Stomach (tissue), 8 donors: ENCODE measurements at regions not wholly inside any gene's neighbourhood (a gene's known extent, or its start where the extent isn't known, plus 50 kb on each side); places are given as distances from the start of the nearest gene placed in this dataset.
"Not testable (repeated sequence)": the region's sequence is repeated elsewhere in the genome, so short reads cannot be mapped to it uniquely, and the experiment has no call there.

Source experiments
- DNase-seq, 2 donors: peaks; one replicate each; pipeline versions ENCODE4 v3.0.0 to v3.0.0-alpha.2; 2013 to 2019
- H3K27ac ChIP-seq, 5 donors: fragments of 200-600 bp in 4 of 5; sonication (generic) in 4 of 5; one replicate each; pipeline ENCODE4 v1.5.1; 2013 to 2019; ENCODE audit warnings: mild to moderate bottlenecking in 1 of 5, moderate library complexity in 1 of 5
- H3K27me3 ChIP-seq, 3 donors: fragments of 200-600 bp; sonication (generic); one replicate each; pipeline ENCODE4 v1.5.1; 2017 to 2019; ENCODE audit warnings: mixed run types in 1 of 3
- H3K36me3 ChIP-seq, 4 donors: fragments of 200-600 bp; sonication (generic); 1 replicate in 3 of 4; 2 replicates in 1 of 4; pipeline ENCODE4 v1.5.1; 2016 to 2019
- H3K4me1 ChIP-seq, 4 donors: fragments of 200-600 bp; sonication (generic); one replicate each; pipeline ENCODE4 v1.5.1; 2016 to 2019
- H3K4me3 ChIP-seq, 4 donors: fragments of 200-600 bp; sonication (generic) in 3 of 4; one replicate each; pipeline ENCODE4 v1.5.1; 2016 to 2019; ENCODE audit warnings: mild to moderate bottlenecking in 1 of 4
- H3K9me3 ChIP-seq, 4 donors: fragments of 200-600 bp; sonication (generic); one replicate each; pipeline ENCODE4 v1.5.1; 2016 to 2019
- WGBS, 5 donors: extraction: QIAGEN DNeasy Blood & Tissue Kit in 3 of 5; methylation state at CpG; one replicate each; pipeline versions ENCODE4 v1.1.5 to v1.1.7; 2013 to 2018; 5-methylcytosine and 5-hydroxymethylcytosine counted together
- intact Hi-C: fragments of 100-400 bp; cut with DNase I; formaldehyde crosslinking; loops from one replicate; pipeline ENCODE4 v1.15.1; 2023; ENCODE audit warnings: low total_unique reads
- donor health status: healthy with polysubstance abuse.
- donor health status: Bipolar disorder and iron deficiency.
- donor health status: healthy.

- H3K27ac ChIP-seq, H3K4me3 ChIP-seq, H3K4me1 ChIP-seq, intact Hi-C loops, DNase-seq, H3K9me3 ChIP-seq, H3K36me3 ChIP-seq, H3K27me3 ChIP-seq: not testable (repeated sequence)
- 56 to 89% (median 70%) methylated on average over 1 to 2 of the region's 5 CpGs; no CpG with 5 or more reads in 1 of the 5 donors for WGBS, 5 donors
Measured at GRCh38 chr1:149260736-149261340, 157.5 kb upstream of the NBPF9 start.

DNA sequence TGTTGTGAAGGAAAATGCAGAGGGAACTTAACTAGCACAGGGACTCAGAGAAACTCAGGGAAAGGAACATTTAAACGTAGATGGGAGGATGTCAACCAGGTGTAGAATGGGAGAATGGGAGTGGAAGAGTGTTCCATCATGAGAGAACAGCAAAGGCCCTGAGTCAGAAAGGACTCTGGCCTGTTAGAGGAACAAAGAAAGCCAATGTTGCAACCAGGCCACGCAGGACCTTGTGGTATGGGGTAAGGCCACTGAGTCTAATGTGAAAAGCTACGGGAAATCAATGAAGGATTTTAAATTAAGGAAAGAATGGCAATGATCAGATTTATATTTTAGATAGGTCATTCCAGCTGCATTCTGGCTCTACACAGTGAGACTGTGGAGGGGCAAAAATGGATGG lies 163.9 kb upstream of the NBPF9 start:
- intact Hi-C loops, H3K27ac ChIP-seq, H3K27me3 ChIP-seq, H3K4me3 ChIP-seq, DNase-seq, H3K36me3 ChIP-seq, H3K4me1 ChIP-seq, H3K9me3 ChIP-seq: not testable (repeated sequence)
- no CpG with 5 or more reads among the region's 3 CpGs for WGBS, 5 donors

DNA sequence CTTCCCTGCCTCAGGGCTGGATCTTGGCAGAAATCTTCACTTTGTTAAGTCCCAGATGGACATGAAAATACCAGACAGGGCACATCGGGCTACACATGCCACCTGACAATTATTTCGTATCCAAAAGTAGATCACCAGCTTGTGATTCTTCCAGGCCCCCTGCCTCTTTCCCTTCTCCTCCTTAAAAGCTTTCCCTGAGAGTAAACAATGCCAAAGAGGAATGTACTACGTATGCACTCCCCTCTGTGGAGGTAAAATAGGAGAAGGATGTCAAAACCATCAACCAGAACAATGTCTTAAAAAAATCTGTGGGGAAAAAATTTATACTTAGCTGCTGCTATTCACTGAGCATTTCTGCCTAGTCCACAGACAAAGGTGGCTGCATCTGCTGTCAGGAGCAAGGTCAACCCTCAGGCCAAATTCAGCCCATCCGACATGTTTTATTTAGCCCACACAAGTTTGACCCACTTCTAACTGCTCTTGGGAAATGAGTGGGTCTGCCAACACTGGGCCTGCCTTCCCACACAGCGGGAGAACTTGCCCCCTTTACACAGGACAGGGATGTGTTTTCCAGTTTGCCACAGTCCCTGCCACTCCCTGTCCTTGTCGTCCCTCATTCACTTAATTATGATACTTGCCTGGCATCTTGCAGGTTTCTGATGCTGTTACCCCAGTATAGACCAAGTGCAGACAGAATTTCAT lies 165.8 kb upstream of the NBPF9 start:
- H3K4me3 ChIP-seq, H3K4me1 ChIP-seq, DNase-seq, intact Hi-C loops, H3K9me3 ChIP-seq, H3K27ac ChIP-seq, H3K36me3 ChIP-seq, H3K27me3 ChIP-seq: not testable (repeated sequence)
- no CpG with 5 or more reads among the region's 6 CpGs for WGBS, 5 donors

DNA sequence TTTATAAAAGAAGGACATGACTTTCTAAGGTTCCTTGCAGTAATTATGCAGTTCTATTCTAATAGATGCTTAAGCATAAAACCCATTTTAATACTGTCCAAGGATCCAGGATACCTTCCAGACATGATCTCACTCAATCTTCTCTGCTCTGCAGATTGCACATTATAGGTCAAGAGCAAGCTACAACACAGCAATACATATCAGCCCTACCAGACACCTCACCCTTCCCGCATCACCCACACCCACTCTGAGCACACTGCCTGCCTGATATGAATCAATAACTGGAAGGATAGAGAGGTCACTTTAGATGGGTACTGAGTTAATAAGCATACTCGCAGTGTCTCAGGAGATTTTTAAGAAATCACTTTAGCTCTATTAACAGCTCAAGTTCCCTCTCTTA lies 166.5 kb upstream of the NBPF9 start:
- WGBS, 5 donors, result no CpG with 5 or more reads among the region's 2 CpGs
- H3K9me3 ChIP-seq, H3K27ac ChIP-seq, H3K36me3 ChIP-seq, H3K27me3 ChIP-seq, intact Hi-C loops, H3K4me3 ChIP-seq, DNase-seq, H3K4me1 ChIP-seq: not testable (repeated sequence)

GRCh38 chr1:149274493-149274892 lies 171.1 kb upstream of the NBPF9 start:
- 81 to 100% (median 95%) methylated on average over 2 of the region's 5 CpGs for WGBS, 5 donors
- H3K27ac ChIP-seq, H3K4me1 ChIP-seq, intact Hi-C loops, H3K27me3 ChIP-seq, H3K9me3 ChIP-seq, H3K4me3 ChIP-seq, DNase-seq, H3K36me3 ChIP-seq: not testable (repeated sequence)

GRCh38 chr1:149275802-149276201 lies 172.5 kb upstream of the NBPF9 start:
- intact Hi-C loops, DNase-seq, H3K27ac ChIP-seq, H3K4me1 ChIP-seq, H3K9me3 ChIP-seq, H3K4me3 ChIP-seq, H3K36me3 ChIP-seq, H3K27me3 ChIP-seq: not testable (repeated sequence)
- WGBS, 5 donors, result no CpG with 5 or more reads among the region's 6 CpGs

GRCh38 chr1:149276496-149276895 lies 173.1 kb upstream of the NBPF9 start:
- intact Hi-C loops, result not testable (repeated sequence)
- WGBS, 5 donors, result no CpG with 5 or more reads among the region's 5 CpGs

DNA sequence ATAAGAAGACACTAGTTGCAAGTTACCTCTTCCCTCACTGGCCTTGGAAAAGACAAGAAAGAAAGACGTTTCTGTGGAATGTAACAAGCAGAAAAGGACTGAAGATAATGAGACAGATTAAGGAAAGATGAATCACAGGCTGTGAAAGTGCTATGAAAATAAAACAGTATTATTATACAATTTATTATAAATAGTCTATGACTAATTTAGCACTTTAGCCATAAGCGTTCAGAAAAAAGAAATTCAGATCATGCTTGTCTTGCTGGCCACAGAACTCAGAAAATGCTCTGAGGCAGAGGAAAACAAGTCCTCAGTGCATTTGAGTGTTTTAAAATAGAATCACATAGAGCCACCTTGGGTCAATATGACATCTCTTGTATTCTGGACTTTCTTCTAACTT lies 174.8 kb upstream of the NBPF9 start:
- H3K27ac ChIP-seq, H3K27me3 ChIP-seq, DNase-seq, H3K4me3 ChIP-seq, H3K36me3 ChIP-seq, H3K9me3 ChIP-seq, H3K4me1 ChIP-seq, intact Hi-C loops: not testable (repeated sequence)
- no CpG with 5 or more reads among the region's 2 CpGs for WGBS, 5 donors

More at GRCh38 chr1:149276496-149276895, 173.1 kb upstream of the NBPF9 start:
- DNase-seq, H3K9me3 ChIP-seq, H3K27ac ChIP-seq, H3K4me1 ChIP-seq, H3K36me3 ChIP-seq, H3K27me3 ChIP-seq, H3K4me3 ChIP-seq: not testable (repeated sequence)

GRCh38 chr1:149279015-149279414 lies 175.7 kb upstream of the NBPF9 start:
- H3K9me3 ChIP-seq, H3K4me1 ChIP-seq, H3K27ac ChIP-seq, H3K27me3 ChIP-seq, intact Hi-C loops, DNase-seq, H3K4me3 ChIP-seq, H3K36me3 ChIP-seq: not testable (repeated sequence)

- WGBS, 5 donors, result 67 to 100% (median 78%) methylated on average over 1 of the region's 2 CpGs
- intact Hi-C loops, result not testable (repeated sequence)
Measured at GRCh38 chr1:149279512-149279911, 176.2 kb upstream of the NBPF9 start.

DNA sequence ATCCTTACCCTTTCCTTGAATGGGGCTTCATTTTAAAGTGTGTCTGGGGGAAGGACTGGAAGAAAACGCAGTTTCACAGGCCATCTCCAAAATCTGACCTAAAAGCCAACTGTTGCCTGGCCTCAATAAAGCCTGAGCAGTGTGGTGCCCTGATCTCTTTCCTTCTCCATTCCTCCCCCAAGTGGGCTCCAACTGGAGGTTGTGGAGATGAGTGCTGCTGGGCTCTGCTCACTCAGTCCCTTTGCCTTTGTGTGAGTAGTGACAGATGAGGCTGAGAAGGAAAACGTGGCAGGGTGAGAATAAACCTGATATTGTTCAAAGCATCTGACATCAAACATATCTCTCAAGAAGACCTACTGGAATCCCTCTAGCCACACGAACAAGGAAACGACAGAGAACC lies 181.4 kb upstream of the NBPF9 start:
- WGBS, 5 donors, result no CpG with 5 or more reads among the region's 4 CpGs
- H3K27ac ChIP-seq, H3K36me3 ChIP-seq, DNase-seq, H3K4me3 ChIP-seq, H3K9me3 ChIP-seq, H3K4me1 ChIP-seq, H3K27me3 ChIP-seq, intact Hi-C loops: not testable (repeated sequence)

More at GRCh38 chr1:149279512-149279911, 176.2 kb upstream of the NBPF9 start:
- H3K9me3 ChIP-seq, H3K27ac ChIP-seq, H3K27me3 ChIP-seq, H3K4me3 ChIP-seq, H3K36me3 ChIP-seq, DNase-seq, H3K4me1 ChIP-seq: not testable (repeated sequence)

DNA sequence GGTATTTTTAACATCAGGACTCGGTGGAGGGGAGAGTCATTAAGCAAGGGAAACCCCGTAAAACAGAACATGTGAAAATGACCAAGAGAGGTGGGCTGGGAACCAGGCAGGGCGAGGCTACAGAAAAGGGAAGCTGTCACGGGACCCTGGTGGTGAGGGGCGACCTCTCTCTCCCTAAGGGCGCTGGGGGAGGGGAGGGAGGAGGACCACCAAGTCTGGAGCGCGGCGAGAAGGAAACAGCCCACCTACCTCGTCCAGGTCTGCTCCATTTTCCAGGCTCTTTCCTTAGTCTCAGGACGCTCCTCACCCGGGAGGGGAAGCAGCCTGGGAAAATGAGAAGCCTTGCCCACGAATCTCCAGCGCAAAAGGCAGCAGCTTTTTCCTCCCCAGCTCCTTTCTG lies 181.9 kb upstream of the NBPF9 start:
- H3K4me1 ChIP-seq, H3K27ac ChIP-seq, DNase-seq, H3K9me3 ChIP-seq, H3K4me3 ChIP-seq, H3K36me3 ChIP-seq, intact Hi-C loops, H3K27me3 ChIP-seq: not testable (repeated sequence)
- no CpG with 5 or more reads among the region's 14 CpGs for WGBS, 5 donors
